ENCODE measurements at regions not wholly inside any gene's neighbourhood (a gene's known extent, or its start where the extent isn't known, plus 50 kb on each side); places are given as distances from the start of the nearest gene placed in this dataset.
"Not testable (repeated sequence)": the region's sequence is repeated elsewhere in the genome, so short reads cannot be mapped to it uniquely, and the experiment has no call there.

- DNase-seq (ENCODE audit: low read depth in 2 of 2), result no peak
These were observed 1144.1 kb upstream of the ADGRL2 start for GRCh38 chr1:80656641-80657040.

GRCh38 chr1:80656014-80656636 is 1144.6 kb upstream of the ADGRL2 start:
- DNase-seq (ENCODE audit: low read depth in 2 of 2), result no peak

- no peak for DNase-seq (ENCODE audit: low read depth in 2 of 2)
These were observed 1154.7 kb upstream of the ADGRL2 start for GRCh38 chr1:80646053-80646452.

- no peak for DNase-seq (ENCODE audit: low read depth in 2 of 2)
These were observed 1155.1 kb upstream of the ADGRL2 start for GRCh38 chr1:80645621-80646020.

- no peak for DNase-seq (ENCODE audit: low read depth in 2 of 2)
These were observed 1159.8 kb upstream of the ADGRL2 start for GRCh38 chr1:80640978-80641377.

GRCh38 chr1:80639777-80640533 is 1160.8 kb upstream of the ADGRL2 start:
- DNase-seq (ENCODE audit: low read depth in 2 of 2), result no peak

- DNase-seq (ENCODE audit: low read depth in 2 of 2), result no peak
These were observed 1166.6 kb upstream of the ADGRL2 start for GRCh38 chr1:80633947-80634706.

GRCh38 chr1:80632284-80632683 is 1168.5 kb upstream of the ADGRL2 start:
- no peak for DNase-seq (ENCODE audit: low read depth in 2 of 2)

GRCh38 chr1:80629304-80629837 is 1171.4 kb upstream of the ADGRL2 start:
- DNase-seq (ENCODE audit: low read depth in 2 of 2), result no peak

GRCh38 chr1:80624682-80625081 is 1176.1 kb upstream of the ADGRL2 start:
- DNase-seq (ENCODE audit: low read depth in 2 of 2), result no peak

- DNase-seq (ENCODE audit: low read depth in 2 of 2), result no peak
These were observed 1193.7 kb upstream of the ADGRL2 start for GRCh38 chr1:80607064-80607463.

GRCh38 chr1:80594013-80594412 is 1206.7 kb upstream of the ADGRL2 start:
- no peak for DNase-seq (ENCODE audit: low read depth in 2 of 2)

GRCh38 chr1:80593197-80593596 is 1207.5 kb upstream of the ADGRL2 start:
- no peak for DNase-seq (ENCODE audit: low read depth in 2 of 2)

GRCh38 chr1:80582980-80583379 is 1217.8 kb upstream of the ADGRL2 start:
- DNase-seq (ENCODE audit: low read depth in 2 of 2), result no peak

GRCh38 chr1:80579055-80579454 is 1221.7 kb upstream of the ADGRL2 start:
- no peak for DNase-seq (ENCODE audit: low read depth in 2 of 2)

- DNase-seq (ENCODE audit: low read depth in 2 of 2), result no peak
These were observed 1233.9 kb upstream of the ADGRL2 start for GRCh38 chr1:80566867-80567266.

GRCh38 chr1:80566123-80566522 is 1234.6 kb upstream of the ADGRL2 start:
- no peak for DNase-seq (ENCODE audit: low read depth in 2 of 2)

GRCh38 chr1:80565406-80565805 is 1235.3 kb upstream of the ADGRL2 start:
- DNase-seq (ENCODE audit: low read depth in 2 of 2), result no peak

GRCh38 chr1:80542231-80542630 is 1258.5 kb upstream of the ADGRL2 start:
- DNase-seq (ENCODE audit: low read depth in 2 of 2), result peak; percentile 3 to 4

GRCh38 chr1:80540596-80540995 is 1260.1 kb upstream of the ADGRL2 start:
- no peak for DNase-seq (ENCODE audit: low read depth in 2 of 2)

- DNase-seq (ENCODE audit: low read depth in 2 of 2), result no peak
These were observed 1260.6 kb upstream of the ADGRL2 start for GRCh38 chr1:80540149-80540548.

GRCh38 chr1:80539298-80539697 is 1261.4 kb upstream of the ADGRL2 start:
- DNase-seq (ENCODE audit: low read depth in 2 of 2), result not testable (repeated sequence)

- no peak for DNase-seq (ENCODE audit: low read depth in 2 of 2)
These were observed 1264.3 kb upstream of the ADGRL2 start for GRCh38 chr1:80536461-80536860.
